ENCODE measurements at regions not wholly inside any gene's neighbourhood (a gene's known extent, or its start where the extent isn't known, plus 50 kb on each side); places are given as distances from the start of the nearest gene placed in this dataset.
"Not testable (repeated sequence)": the region's sequence is repeated elsewhere in the genome, so short reads cannot be mapped to it uniquely, and the experiment has no call there.

GRCh38 chr3:181604267-181604666, 107.5 kb upstream of the SOX2 start:
- no peak for DNase-seq

GRCh38 chr3:181596126-181596525, 115.6 kb upstream of the SOX2 start:
- DNase-seq = no peak

- DNase-seq = not testable (repeated sequence)
These were observed 120.8 kb upstream of the SOX2 start for GRCh38 chr3:181590939-181591338.

- no peak for DNase-seq
These were observed 129.1 kb upstream of the SOX2 start for GRCh38 chr3:181582619-181583018.

- no peak for DNase-seq
These were observed 130.1 kb upstream of the SOX2 start for GRCh38 chr3:181581656-181582055.

GRCh38 chr3:181578743-181579142, 133.0 kb upstream of the SOX2 start:
- no peak for DNase-seq

GRCh38 chr3:181572432-181572831, 139.3 kb upstream of the SOX2 start:
- no peak for DNase-seq

GRCh38 chr3:181570472-181570871, 141.3 kb upstream of the SOX2 start:
- no peak for DNase-seq

GRCh38 chr3:181569356-181569940, 142.3 kb upstream of the SOX2 start:
- no peak for DNase-seq

GRCh38 chr3:181568693-181569092, 143.0 kb upstream of the SOX2 start:
- DNase-seq = no peak

- DNase-seq = no peak
These were observed 143.5 kb upstream of the SOX2 start for GRCh38 chr3:181568248-181568647.

- no peak for DNase-seq
These were observed 144.2 kb upstream of the SOX2 start for GRCh38 chr3:181567311-181568075.

GRCh38 chr3:181565416-181565815, 146.3 kb upstream of the SOX2 start:
- DNase-seq = no peak

- no peak for DNase-seq
These were observed 147.5 kb upstream of the SOX2 start for GRCh38 chr3:181564222-181564621.

GRCh38 chr3:181561139-181562031, 150.3 kb upstream of the SOX2 start:
- DNase-seq = no peak

- no peak for DNase-seq
These were observed 152.9 kb upstream of the SOX2 start for GRCh38 chr3:181558870-181559269.

GRCh38 chr3:181555681-181556080, 156.0 kb upstream of the SOX2 start:
- DNase-seq = no peak

GRCh38 chr3:181554233-181554765, 157.4 kb upstream of the SOX2 start:
- no peak for DNase-seq

GRCh38 chr3:181549266-181549665, 162.5 kb upstream of the SOX2 start:
- DNase-seq = no peak

- no peak for DNase-seq
These were observed 170.3 kb upstream of the SOX2 start for GRCh38 chr3:181541414-181541813.

- no peak for DNase-seq
These were observed 176.9 kb upstream of the SOX2 start for GRCh38 chr3:181534781-181535221.

- DNase-seq = no peak
These were observed 177.9 kb upstream of the SOX2 start for GRCh38 chr3:181533811-181534210.

GRCh38 chr3:181530584-181530983, 181.1 kb upstream of the SOX2 start:
- DNase-seq = no peak

All from AML-193 (cell line).